Adrenal gland (tissue), 9 donors: ENCODE measurements at regions not wholly inside any gene's neighbourhood (a gene's known extent, or its start where the extent isn't known, plus 50 kb on each side); places are given as distances from the start of the nearest gene placed in this dataset.

ENCODE experiments used
- DNase-seq, 7 donors: peaks; one replicate each; pipeline ENCODE4 v3.0.0-alpha.2; 2019 to 2020
- H3K27ac ChIP-seq, 5 donors: fragments of 200-600 bp; sonication (generic) in 4 of 5; 1 replicate in 3 of 5; 2 replicates in 2 of 5; pipeline versions ENCODE4 v1.5.1 to v1.8.0; 2016 to 2020; ENCODE audit warnings: mild to moderate bottlenecking in 1 of 5
- H3K27me3 ChIP-seq: fragments of 200-600 bp; 2 replicates; pipeline ENCODE4 v1.8.0; 2021
- H3K36me3 ChIP-seq, 2 donors: fragments of 200-600 bp; replicated peaks in 1 of 2; 1 replicate in 1 of 2; 2 replicates in 1 of 2; pipeline versions ENCODE4 v1.5.1 to v1.8.0; 2018 to 2022
- H3K4me1 ChIP-seq, 2 donors: fragments of 200-600 bp; replicated peaks in 1 of 2; 1 replicate in 1 of 2; 2 replicates in 1 of 2; pipeline versions ENCODE4 v1.5.1 to v1.8.0; 2018 to 2021
- H3K4me3 ChIP-seq, 4 donors: fragments of 200-600 bp; sonication (generic) in 3 of 4; one replicate each; pipeline ENCODE4 v1.5.1; 2016 to 2018
- H3K9me3 ChIP-seq, 3 donors: fragments of 200-600 bp; sonication (generic) in 1 of 3; replicated peaks in 1 of 3; 1 replicate in 2 of 3; 2 replicates in 1 of 3; pipeline versions ENCODE4 v1.5.1 to v1.8.0; 2016 to 2021
- CTCF ChIP-seq, 6 experiments: fragments of 450-650 bp in 4 of 6; fragments of 200-600 bp in 2 of 6; sonication (generic) in 1 of 6; IDR thresholded peaks; 1 replicate in 5 of 6; 2 replicates in 1 of 6; pipeline versions ENCODE4 v1.5.1 to v1.8.0; 2016 to 2021; ENCODE audit warnings: antibody characterized with exemption in 6 of 6, mild to moderate bottlenecking in 2 of 6, moderate library complexity in 1 of 6
- POLR2A ChIP-seq, 2 donors: fragments of 450-650 bp; IDR thresholded peaks; one replicate each; pipeline ENCODE4 v1.6.1; 2017; ENCODE audit warnings: antibody characterized with exemption in 2 of 2, mild to moderate bottlenecking in 2 of 2, moderate library complexity in 1 of 2
- WGBS, 4 donors: extraction: QIAGEN DNeasy Blood & Tissue Kit in 2 of 4; methylation state at CpG; one replicate each; pipeline versions ENCODE4 v1.1.5 to v1.1.7; 2013 to 2017; 5-methylcytosine and 5-hydroxymethylcytosine counted together
- intact Hi-C, 2 donors: fragments of 100-400 bp; cut with DNase I; formaldehyde crosslinking; loops; one replicate each; pipeline versions ENCODE4 v1.14.1 to v1.15.0; 2022 to 2023
- donor health status: healthy with polysubstance abuse.
- donor health status: Bipolar disorder and iron deficiency.
- donor health status: DM: yes; HTN: yes; CAD: no.
- donor health status: DM: no; HTN: no; CAD: no.
- donor health status: DM: no; HTN: no; CAD: no.

- DNase-seq, result no peak
- Histone ChIP-seq H3K27me3 (no peaks in the 10 kb centered on the region), H3K36me3 (no peaks in the 10 kb centered on the region), H3K27ac (no peak overlapping the region), H3K4me1 (no peaks in the 10 kb centered on the region), H3K4me3 (no peak overlapping the region), H3K9me3 (no peaks in the 10 kb centered on the region)
- 77 to 92% (median 87%) methylated on average over 2 of the region's 2 CpGs for WGBS, 4 donors
- TF ChIP-seq POLR2A (IDR thresholded peaks at IDR 0.05) (no peak), CTCF (IDR thresholded peaks at IDR 0.05) (no peak)
- intact Hi-C loops, result no loop called here
These were observed 285.7 kb upstream of the PPP2R2D start for GRCh38 chr10:131615150-131615549.

GRCh38 chr10:131616040-131616439, 284.8 kb upstream of the PPP2R2D start:
- no peaks in the 10 kb centered on the region for H3K4me1 ChIP-seq
- WGBS, 4 donors, result 95 to 98% (median 96%) methylated on average over 6 of the region's 6 CpGs
- H3K9me3 ChIP-seq, result no peaks in the 10 kb centered on the region
- intact Hi-C loops, result no loop called here
- no peak for DNase-seq
- H3K27me3 ChIP-seq, result no peaks in the 10 kb centered on the region
- no peaks in the 10 kb centered on the region for H3K36me3 ChIP-seq
- no peak overlapping the region for H3K4me3 ChIP-seq
- H3K27ac ChIP-seq, result no peak overlapping the region
- TF ChIP-seq CTCF (IDR thresholded peaks at IDR 0.05), result no peak
- no peak for TF ChIP-seq POLR2A (IDR thresholded peaks at IDR 0.05)

GRCh38 chr10:131617113-131617858, 283.5 kb upstream of the PPP2R2D start:
- Histone ChIP-seq H3K27ac (no peak overlapping the region), H3K9me3 (no peaks in the 10 kb centered on the region), H3K4me1 (no peaks in the 10 kb centered on the region), H3K4me3 (no peak overlapping the region), H3K36me3 (no peaks in the 10 kb centered on the region), H3K27me3 (no peaks in the 10 kb centered on the region)
- TF ChIP-seq POLR2A (IDR thresholded peaks at IDR 0.05), result no peak
- TF ChIP-seq CTCF (IDR thresholded peaks at IDR 0.05), result no peak
- DNase-seq, result no peak
- 68 to 74% (median 70%) methylated on average over 21 to 36 of the region's 36 CpGs for WGBS, 4 donors
- intact Hi-C loops, result no loop called here

- DNase-seq, result no peak
- Histone ChIP-seq H3K36me3 (no peaks in the 10 kb centered on the region), H3K27ac (no peak overlapping the region), H3K4me1 (no peaks in the 10 kb centered on the region), H3K9me3 (no peaks in the 10 kb centered on the region), H3K4me3 (no peak overlapping the region), H3K27me3 (no peaks in the 10 kb centered on the region)
- intact Hi-C loops, result no loop called here
- TF ChIP-seq CTCF (IDR thresholded peaks at IDR 0.05) (no peak), POLR2A (IDR thresholded peaks at IDR 0.05) (no peak)
- 44 to 76% (median 71%) methylated on average over 7 to 21 of the region's 21 CpGs for WGBS, 4 donors
These were observed 282.1 kb upstream of the PPP2R2D start for GRCh38 chr10:131618587-131619267.
